NCI-H2227 treated with DMSO at 0.1 percent for 48 hours (cell line): ENCODE measurements at regions not wholly inside any gene's neighbourhood (a gene's known extent, or its start where the extent isn't known, plus 50 kb on each side); places are given as distances from the start of the nearest gene placed in this dataset.

ENCODE experiments used
- DNase-seq: peaks from one replicate; lab custom pipeline; 2025; lab: John Stamatoyannopoulos, UW

- DNase-seq: no peak
Measured at GRCh38 chr5:163622799-163623198, 117.4 kb downstream of the MAT2B start.

DNA sequence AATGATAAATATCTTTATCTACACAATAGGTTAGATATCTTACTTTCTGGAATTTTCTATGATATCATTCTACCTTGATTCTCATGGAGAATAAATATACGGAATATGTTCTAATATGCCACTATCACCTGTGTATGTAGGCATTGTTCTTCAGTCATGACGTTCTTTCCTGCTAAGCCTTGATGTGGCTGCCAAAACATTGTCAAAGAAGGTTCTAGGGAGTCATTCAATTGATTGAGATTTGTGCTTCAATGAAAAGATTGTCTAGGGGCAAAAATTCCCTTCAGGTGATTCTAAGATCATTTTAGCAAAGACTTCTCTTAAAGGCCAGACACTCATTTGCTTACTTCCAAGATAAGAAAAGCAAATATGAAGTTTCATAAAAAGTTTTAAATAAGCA, 118.1 kb downstream of the MAT2B start:
- no peak for DNase-seq

DNA sequence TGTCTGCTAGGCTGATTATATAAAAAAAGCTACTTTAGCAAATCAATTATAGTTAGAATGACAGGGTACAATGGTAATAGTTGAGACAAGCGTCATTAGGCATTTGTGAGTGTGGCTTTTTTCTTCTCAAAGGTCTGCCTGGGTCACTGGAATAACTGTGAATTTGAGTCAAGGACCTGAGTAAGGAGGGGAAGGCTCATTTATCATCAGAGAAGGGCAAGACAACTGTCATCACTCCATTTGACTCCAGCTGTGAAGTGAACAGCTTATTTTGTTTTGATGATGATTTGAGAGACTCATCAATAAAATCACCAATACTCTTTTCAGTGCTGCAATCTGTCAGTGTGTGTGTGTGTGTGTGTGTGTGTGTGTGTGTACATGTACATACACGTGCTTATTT, 118.6 kb downstream of the MAT2B start:
- DNase-seq: peak; percentile 45

- no peak for DNase-seq
Measured at GRCh38 chr5:163624431-163624830, 119.0 kb downstream of the MAT2B start.

- no peak for DNase-seq
Measured at GRCh38 chr5:163626904-163627434, 121.5 kb downstream of the MAT2B start.

DNA sequence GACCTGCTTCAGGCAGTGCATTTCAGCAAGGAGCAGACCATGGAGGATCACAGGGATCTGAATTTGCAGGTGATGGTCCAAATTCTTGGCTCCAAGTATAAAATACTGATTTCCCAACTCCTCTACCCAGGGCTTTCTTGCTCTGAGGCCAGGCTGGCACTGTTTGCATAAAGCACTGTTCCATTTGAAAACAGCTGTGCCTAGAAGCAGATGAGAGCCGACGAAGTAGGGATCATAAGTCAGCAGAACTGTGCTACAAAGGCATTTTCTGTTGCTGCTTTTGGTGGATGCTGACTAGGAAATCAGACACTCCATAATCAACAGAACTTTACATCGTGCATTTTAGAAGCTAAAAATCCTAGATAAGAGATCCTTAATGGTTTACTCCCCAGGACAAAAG, 126.4 kb downstream of the MAT2B start:
- DNase-seq: no peak

DNA sequence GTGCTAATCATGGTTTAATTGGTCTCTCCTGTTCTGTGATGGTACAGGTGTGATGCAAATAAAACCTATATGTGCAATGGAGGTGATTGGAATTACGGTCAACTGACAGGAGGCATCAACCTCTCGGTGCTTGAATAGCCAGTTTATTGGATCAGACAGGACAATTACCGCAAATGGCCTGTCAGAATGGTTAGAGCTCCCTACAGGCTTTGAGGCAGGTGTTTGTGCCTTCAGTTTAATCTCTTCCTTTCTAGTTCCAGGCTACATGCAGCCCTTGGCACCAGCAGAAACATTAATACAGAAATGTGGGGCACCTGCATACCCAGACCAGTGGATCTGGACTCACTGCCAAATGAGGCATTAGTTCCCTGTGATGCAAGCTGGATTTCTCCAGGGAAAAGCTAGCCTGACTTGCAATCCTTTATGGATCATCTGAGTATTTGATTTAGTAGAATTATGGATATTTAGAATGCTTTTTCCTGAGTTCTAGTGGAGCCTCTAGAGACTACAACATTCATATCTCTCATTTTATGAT, 128.6 kb downstream of the MAT2B start:
- DNase-seq: no peak

DNA sequence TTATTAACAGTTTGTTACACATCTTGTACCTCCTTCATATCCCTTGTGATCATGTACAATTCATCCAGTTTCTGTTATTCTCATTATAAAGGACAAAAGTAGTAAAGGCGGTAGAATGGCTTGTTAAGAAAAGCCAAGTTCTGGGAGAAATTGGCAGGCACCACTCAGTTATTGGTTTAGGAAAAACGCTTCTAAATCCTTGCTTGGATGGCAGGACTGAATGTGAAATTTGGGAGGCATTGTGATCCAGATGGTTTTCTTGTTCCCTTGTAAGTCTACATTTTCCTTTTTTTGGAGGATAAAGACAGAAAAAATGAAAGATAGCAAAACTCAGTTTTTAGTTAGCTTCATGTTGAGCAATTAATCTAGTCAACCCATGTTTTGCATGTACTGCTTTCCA, 130.2 kb downstream of the MAT2B start:
- no peak for DNase-seq

- DNase-seq: no peak
Measured at GRCh38 chr5:163642904-163643303, 137.5 kb downstream of the MAT2B start.

GRCh38 chr5:163645421-163646416, 140.3 kb downstream of the MAT2B start:
- DNase-seq: no peak

GRCh38 chr5:163649514-163649913, 144.1 kb downstream of the MAT2B start:
- DNase-seq: no peak

DNA sequence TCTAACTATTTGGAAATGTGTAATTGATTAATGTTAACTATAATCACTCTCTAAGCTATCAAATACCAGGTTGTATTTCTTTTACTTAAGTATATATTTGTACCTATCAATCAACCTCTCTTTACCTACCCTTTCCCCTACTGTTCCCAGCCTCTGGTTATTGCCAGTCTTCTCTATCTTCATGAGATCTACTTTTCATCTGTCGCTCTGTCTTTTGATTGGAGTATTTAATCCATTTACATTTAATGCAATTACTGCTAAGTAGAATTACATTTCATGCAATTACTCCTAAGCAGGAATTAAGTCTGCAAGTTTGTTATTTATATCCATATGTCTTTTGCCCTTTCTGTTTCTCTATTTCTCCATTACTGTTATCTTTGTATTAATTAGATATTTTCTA, 148.1 kb downstream of the MAT2B start:
- no peak for DNase-seq

DNA sequence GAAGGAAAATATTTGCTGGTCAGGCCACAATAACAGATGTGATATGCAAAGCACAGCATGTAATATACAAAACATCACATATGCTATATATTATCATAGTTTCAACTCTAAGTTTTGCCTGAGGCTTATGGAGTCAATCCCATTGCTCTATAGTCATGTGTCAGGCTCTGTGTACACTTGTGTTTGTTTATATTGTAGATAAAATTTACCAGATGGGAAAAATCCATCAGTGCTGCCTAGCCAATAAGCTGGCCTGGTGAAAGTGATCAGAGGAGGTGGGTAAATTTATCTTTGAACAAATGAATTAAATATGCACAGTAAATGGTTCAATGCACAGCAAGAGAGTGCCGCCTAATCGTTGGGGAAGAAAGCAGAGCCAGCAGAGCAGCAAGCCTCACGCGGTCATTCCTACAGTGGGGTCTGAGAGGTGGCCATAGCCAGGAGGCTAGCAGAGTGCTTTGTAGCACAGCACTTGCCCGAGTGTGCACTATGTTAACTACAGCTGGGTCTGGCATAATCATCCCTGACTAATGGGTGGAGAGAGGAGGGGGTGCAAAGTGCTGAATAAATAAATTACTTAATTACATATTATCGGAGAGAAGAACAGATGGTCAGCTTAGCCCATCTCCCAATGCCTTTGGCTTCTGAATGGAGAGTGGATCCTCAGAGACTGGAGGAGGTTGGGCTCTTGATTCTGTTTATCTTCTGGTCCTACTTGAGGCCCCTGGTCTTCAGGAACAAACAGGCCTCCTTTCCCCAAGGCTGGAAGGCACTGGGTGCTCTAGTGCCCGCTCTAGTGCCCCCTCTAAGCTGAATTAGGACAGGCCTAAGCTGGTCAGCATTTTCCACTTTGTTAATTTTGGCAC, 153.5 kb downstream of the MAT2B start:
- peak; percentile 1 for DNase-seq

DNA sequence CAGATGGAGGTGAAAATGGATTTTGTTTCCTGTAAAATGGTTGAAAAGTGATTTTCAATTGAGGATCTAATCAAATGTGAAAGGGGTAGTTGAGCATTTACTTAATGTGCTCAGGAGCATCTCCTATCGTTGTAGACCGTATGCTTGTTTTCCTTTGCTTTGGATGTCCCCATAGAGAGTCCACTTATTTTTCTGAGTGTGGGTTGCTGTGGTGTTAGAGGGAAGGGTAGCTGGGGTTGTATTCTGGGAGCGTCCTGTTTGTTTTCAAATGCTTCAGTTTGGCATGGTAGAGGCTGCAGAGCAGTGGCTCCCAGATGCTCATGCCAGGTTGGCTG, 154.1 kb downstream of the MAT2B start:
- DNase-seq: no peak

- DNase-seq: no peak
Measured at GRCh38 chr5:163660486-163660885, 155.1 kb downstream of the MAT2B start.

DNA sequence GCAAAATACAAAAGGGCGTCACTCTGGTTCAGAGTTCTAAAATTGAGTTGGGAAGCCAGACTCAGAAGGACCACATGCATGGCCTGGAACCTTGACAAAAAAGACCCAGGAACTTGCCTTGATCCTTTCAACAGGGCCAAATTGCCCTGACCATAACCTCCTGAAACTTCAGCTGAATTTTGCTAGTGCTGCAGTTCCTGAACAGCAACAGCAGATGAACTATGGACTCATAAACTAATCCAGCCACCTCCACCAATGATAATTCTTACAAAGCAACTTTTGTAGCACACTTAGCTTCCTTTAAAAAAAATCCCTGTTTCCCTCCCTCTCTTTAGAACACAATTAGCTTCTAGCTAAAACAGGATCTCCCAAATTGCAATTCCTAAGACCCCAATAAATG, 155.9 kb downstream of the MAT2B start:
- DNase-seq: no peak

- no peak for DNase-seq
Measured at GRCh38 chr5:163670036-163670435, 164.6 kb downstream of the MAT2B start.

DNA sequence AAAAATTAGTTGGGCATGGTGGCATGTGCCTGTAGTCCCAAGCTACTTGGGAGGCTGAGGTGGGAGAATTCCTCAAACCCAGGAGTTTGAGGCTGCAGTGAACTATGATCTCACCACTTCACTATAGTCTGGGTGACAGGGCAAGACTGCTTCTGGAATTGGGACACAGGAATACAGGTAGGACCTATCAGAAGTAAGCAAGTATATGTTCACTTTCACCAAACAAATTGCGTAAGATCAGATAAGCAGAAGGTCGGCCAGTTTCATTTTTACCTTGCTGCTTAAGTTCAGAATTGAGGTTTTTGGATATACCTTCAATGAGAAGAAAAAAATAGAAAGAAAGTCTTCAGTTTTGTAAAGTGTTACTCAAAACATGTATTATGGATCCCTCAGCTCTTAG, 171.7 kb downstream of the MAT2B start:
- DNase-seq: no peak

DNA sequence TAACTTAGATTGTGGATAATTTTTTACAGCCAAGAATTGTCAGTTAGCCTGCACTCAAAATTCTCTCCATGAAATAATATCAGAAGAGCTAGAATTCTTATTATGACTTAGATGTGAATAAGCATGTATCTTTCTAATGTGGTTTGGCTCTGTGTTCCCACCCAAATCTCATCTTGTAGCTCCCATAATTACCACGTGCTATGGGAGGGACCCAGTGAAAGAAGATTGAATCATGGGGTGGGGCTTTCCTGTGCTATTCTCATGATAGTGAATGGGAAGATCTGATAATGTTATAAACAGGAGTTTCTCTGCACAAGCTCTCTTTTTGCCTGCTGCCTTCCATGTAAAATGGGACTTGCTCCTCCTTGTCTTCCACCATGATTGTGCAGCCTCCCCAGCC, 176.8 kb downstream of the MAT2B start:
- DNase-seq: no peak

- DNase-seq: no peak
Measured at GRCh38 chr5:163687414-163687813, 182.0 kb downstream of the MAT2B start.

- DNase-seq: no peak
Measured at GRCh38 chr5:163692091-163692490, 186.7 kb downstream of the MAT2B start.

- DNase-seq: peak; percentile 65
Measured at GRCh38 chr5:163695830-163696578, 190.6 kb downstream of the MAT2B start.
